ENCODE measurements at regions not wholly inside any gene's neighbourhood (a gene's known extent, or its start where the extent isn't known, plus 50 kb on each side); places are given as distances from the start of the nearest gene placed in this dataset.
A peak's percentile ranks its signal among the peaks of the same experiment; 100 is the strongest.
"Not testable (repeated sequence)": the region's sequence is repeated elsewhere in the genome, so short reads cannot be mapped to it uniquely, and the experiment has no call there.

- Histone ChIP-seq H3K4me1 (replicated peaks in 1 of 2) (peaks cover 0 to under 1% of the 10 kb centered on the region in 2 donors), H3K27ac (no peak overlapping the region), H3K4me3 (no peak overlapping the region)
- 66 to 100% (median 90%) methylated on average over 1 to 9 of the region's 9 CpGs for WGBS, 10 experiments
- in situ Hi-C loops (cut with MboI; ENCODE audit: low pct_unique_long_range_greater_than_20kb in 2 of 9, low sequenced_read_pairs in 9 of 9, unreplicated experiment in 9 of 9): no loop called here
- ATAC-seq (replicated peaks in 6 of 8): no peak
These were observed 548.3 kb downstream of the MN1 start for GRCh38 chr22:27253108-27253902.

DNA sequence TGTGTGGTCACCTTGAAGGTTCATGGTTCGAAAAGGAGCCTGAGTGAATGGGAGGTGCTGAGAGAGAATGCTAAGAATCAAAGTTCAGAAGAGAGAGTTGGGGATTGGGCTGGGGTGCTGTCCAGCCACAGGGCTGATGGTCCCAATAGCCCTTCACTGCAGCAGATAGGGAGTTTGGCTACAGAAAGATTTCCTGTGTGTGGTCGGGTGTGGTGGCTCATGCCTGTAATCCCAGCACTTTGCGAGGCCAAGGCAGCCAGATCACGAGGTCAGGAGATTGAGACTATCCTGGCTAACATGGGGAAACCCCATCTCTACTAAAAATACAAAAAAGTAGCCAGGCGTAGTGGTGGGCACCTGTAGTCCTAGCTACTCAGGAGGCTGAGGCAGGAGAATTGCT, 547.5 kb downstream of the MN1 start:
- 80 to 100% (median 100%) methylated on average over 1 to 4 of the region's 5 CpGs; no CpG with 5 or more reads in 2 of the 10 experiments for WGBS, 10 experiments
- H3K4me3 ChIP-seq; H3K4me1 ChIP-seq (replicated peaks in 1 of 2); in situ Hi-C loops (cut with MboI; ENCODE audit: low pct_unique_long_range_greater_than_20kb in 2 of 9, low sequenced_read_pairs in 9 of 9, unreplicated experiment in 9 of 9); ATAC-seq (replicated peaks in 6 of 8); H3K27ac ChIP-seq: not testable (repeated sequence)

GRCh38 chr22:27255580-27255979, 546.0 kb downstream of the MN1 start:
- in situ Hi-C loops (cut with MboI; ENCODE audit: low pct_unique_long_range_greater_than_20kb in 2 of 9, low sequenced_read_pairs in 9 of 9, unreplicated experiment in 9 of 9): no loop called here
- Histone ChIP-seq H3K4me1 (replicated peaks in 1 of 2) (peaks cover 16 to 22% of the 10 kb centered on the region in 2 donors), H3K27ac (no peak overlapping the region), H3K4me3 (no peak overlapping the region)
- ATAC-seq (replicated peaks in 6 of 8): no peak
- 21 to 100% (median 67%) methylated on average over 1 to 3 of the region's 3 CpGs; no CpG with 5 or more reads in 1 of the 10 experiments for WGBS, 10 experiments

GRCh38 chr22:27257987-27258386, 543.6 kb downstream of the MN1 start:
- in situ Hi-C loops (cut with MboI; ENCODE audit: low pct_unique_long_range_greater_than_20kb in 2 of 9, low sequenced_read_pairs in 9 of 9, unreplicated experiment in 9 of 9): no loop called here
- Histone ChIP-seq H3K27ac (no peak overlapping the region), H3K4me3 (no peak overlapping the region), H3K4me1 (replicated peaks in 1 of 2) (peaks cover 16 to 24% of the 10 kb centered on the region in 2 donors)
- ATAC-seq (replicated peaks in 6 of 8): no peak
- 79 to 100% (median 86%) methylated on average over 1 to 5 of the region's 5 CpGs; no CpG with 5 or more reads in 2 of the 10 experiments for WGBS, 10 experiments

- peak in 2 of 8 experiments; percentile 28 to 54 for ATAC-seq (replicated peaks in 6 of 8)
- WGBS, 10 experiments: 0 to 85% (median 64%) methylated on average over 1 to 8 of the region's 9 CpGs
- in situ Hi-C loops (cut with MboI; ENCODE audit: low pct_unique_long_range_greater_than_20kb in 2 of 9, low sequenced_read_pairs in 9 of 9, unreplicated experiment in 9 of 9): no loop called here
These were observed 542.9 kb downstream of the MN1 start for GRCh38 chr22:27258616-27259172.

GRCh38 chr22:27259433-27259832, 542.1 kb downstream of the MN1 start:
- Histone ChIP-seq H3K27ac (peak overlapping the region in 1 of 2 donors; percentile 40), H3K4me3 (no peak overlapping the region), H3K4me1 (replicated peaks in 1 of 2) (peaks cover 16 to 24% of the 10 kb centered on the region in 2 donors)
- 0 to 80% (median 32%) methylated on average over 1 to 7 of the region's 8 CpGs; no CpG with 5 or more reads in 2 of the 10 experiments for WGBS, 10 experiments
- in situ Hi-C loops (cut with MboI; ENCODE audit: low pct_unique_long_range_greater_than_20kb in 2 of 9, low sequenced_read_pairs in 9 of 9, unreplicated experiment in 9 of 9): no loop called here
- peak in 4 of 8 experiments; percentile 45 to 82 (median 61) for ATAC-seq (replicated peaks in 6 of 8)

More at GRCh38 chr22:27258616-27259172, 542.9 kb downstream of the MN1 start:
- Histone ChIP-seq H3K4me3 (no peak overlapping the region), H3K27ac (peak overlapping the region in 1 of 2 donors; percentile 40), H3K4me1 (replicated peaks in 1 of 2) (peaks cover 16 to 24% of the 10 kb centered on the region in 2 donors)

DNA sequence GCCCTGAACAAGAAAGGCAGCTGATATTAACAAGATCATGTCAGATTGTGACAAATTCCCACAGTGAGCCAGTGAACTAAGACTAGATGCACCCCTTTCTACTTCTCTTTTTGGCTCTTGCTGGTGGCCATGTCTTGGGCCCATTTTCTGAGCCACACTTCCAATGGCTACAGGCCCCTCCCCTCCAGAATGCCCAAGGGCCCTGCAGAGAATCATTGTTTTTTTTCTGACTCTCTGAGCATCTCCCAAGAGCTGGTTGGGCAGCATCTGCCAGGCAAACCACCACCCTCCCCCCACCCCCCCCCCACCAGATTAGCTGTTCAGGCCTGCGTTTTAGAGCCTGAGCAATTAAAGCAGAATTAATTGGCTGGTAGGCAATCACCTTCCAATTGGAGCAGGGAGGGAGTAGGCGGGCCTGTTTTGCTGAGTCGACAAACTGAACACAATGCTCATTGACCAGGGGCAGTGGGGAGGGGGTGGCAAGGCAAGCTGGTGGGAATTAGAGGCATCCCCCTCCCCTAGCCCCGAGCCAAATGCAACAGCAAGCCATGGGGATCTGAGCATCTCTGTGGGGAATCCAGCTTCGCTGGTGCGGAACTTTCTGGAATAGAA, 541.4 kb downstream of the MN1 start:
- H3K4me1 ChIP-seq (replicated peaks in 1 of 2): peaks cover 16 to 24% of the 10 kb centered on the region in 2 donors
- ATAC-seq (replicated peaks in 6 of 8): peak in 4 of 8 experiments; percentile 13 to 61 (median 58)
- in situ Hi-C loops (cut with MboI; ENCODE audit: low pct_unique_long_range_greater_than_20kb in 2 of 9, low sequenced_read_pairs in 9 of 9, unreplicated experiment in 9 of 9): no loop called here
- no peak overlapping the region for H3K4me3 ChIP-seq
- no peak overlapping the region for H3K27ac ChIP-seq
- WGBS, 10 experiments: 66 to 100% (median 100%) methylated on average over 1 to 3 of the region's 6 CpGs; no CpG with 5 or more reads in 5 of the 10 experiments

GRCh38 chr22:27262361-27262760, 539.2 kb downstream of the MN1 start:
- Histone ChIP-seq H3K27ac (no peak overlapping the region), H3K4me3 (no peak overlapping the region), H3K4me1 (replicated peaks in 1 of 2) (peaks cover 16 to 24% of the 10 kb centered on the region in 2 donors)
- no peak for ATAC-seq (replicated peaks in 6 of 8)
- in situ Hi-C loops (cut with MboI; ENCODE audit: low pct_unique_long_range_greater_than_20kb in 2 of 9, low sequenced_read_pairs in 9 of 9, unreplicated experiment in 9 of 9): no loop called here
- WGBS, 10 experiments: 50 to 82% (median 61%) methylated on average over 1 to 6 of the region's 10 CpGs; no CpG with 5 or more reads in 3 of the 10 experiments

GRCh38 chr22:27264184-27264583, 537.4 kb downstream of the MN1 start:
- H3K4me1 ChIP-seq (replicated peaks in 1 of 2): peaks cover 11 to 15% of the 10 kb centered on the region in 2 donors
- H3K27ac ChIP-seq: no peak overlapping the region
- no peak for ATAC-seq (replicated peaks in 6 of 8)
- H3K4me3 ChIP-seq: no peak overlapping the region
- in situ Hi-C loops (cut with MboI; ENCODE audit: low pct_unique_long_range_greater_than_20kb in 2 of 9, low sequenced_read_pairs in 9 of 9, unreplicated experiment in 9 of 9): no loop called here
- WGBS, 10 experiments: 18 to 94% (median 74%) methylated on average over 1 to 3 of the region's 6 CpGs; no CpG with 5 or more reads in 4 of the 10 experiments

- H3K4me3 ChIP-seq: no peak overlapping the region
- in situ Hi-C loops (cut with MboI; ENCODE audit: low pct_unique_long_range_greater_than_20kb in 2 of 9, low sequenced_read_pairs in 9 of 9, unreplicated experiment in 9 of 9): no loop called here
- peaks cover 0 to 7% of the 10 kb centered on the region in 2 donors for H3K4me1 ChIP-seq (replicated peaks in 1 of 2)
- ATAC-seq (replicated peaks in 6 of 8): no peak
- no peak overlapping the region for H3K27ac ChIP-seq
- 10 to 95% (median 91%) methylated on average over 3 to 6 of the region's 7 CpGs; no CpG with 5 or more reads in 3 of the 10 experiments for WGBS, 10 experiments
These were observed 534.4 kb downstream of the MN1 start for GRCh38 chr22:27267145-27267544.

- in situ Hi-C loops (cut with MboI; ENCODE audit: low pct_unique_long_range_greater_than_20kb in 2 of 9, low sequenced_read_pairs in 9 of 9, unreplicated experiment in 9 of 9): no loop called here
- 48 to 100% (median 88%) methylated on average over 1 to 4 of the region's 5 CpGs; no CpG with 5 or more reads in 3 of the 10 experiments for WGBS, 10 experiments
- H3K4me1 ChIP-seq (replicated peaks in 1 of 2): peaks cover 19 to 29% of the 10 kb centered on the region in 2 donors
- no peak overlapping the region for H3K27ac ChIP-seq
- no peak overlapping the region for H3K4me3 ChIP-seq
- peak in 2 of 8 experiments; percentile 22 to 40 for ATAC-seq (replicated peaks in 6 of 8)
These were observed 531.6 kb downstream of the MN1 start for GRCh38 chr22:27269751-27270543.

DNA sequence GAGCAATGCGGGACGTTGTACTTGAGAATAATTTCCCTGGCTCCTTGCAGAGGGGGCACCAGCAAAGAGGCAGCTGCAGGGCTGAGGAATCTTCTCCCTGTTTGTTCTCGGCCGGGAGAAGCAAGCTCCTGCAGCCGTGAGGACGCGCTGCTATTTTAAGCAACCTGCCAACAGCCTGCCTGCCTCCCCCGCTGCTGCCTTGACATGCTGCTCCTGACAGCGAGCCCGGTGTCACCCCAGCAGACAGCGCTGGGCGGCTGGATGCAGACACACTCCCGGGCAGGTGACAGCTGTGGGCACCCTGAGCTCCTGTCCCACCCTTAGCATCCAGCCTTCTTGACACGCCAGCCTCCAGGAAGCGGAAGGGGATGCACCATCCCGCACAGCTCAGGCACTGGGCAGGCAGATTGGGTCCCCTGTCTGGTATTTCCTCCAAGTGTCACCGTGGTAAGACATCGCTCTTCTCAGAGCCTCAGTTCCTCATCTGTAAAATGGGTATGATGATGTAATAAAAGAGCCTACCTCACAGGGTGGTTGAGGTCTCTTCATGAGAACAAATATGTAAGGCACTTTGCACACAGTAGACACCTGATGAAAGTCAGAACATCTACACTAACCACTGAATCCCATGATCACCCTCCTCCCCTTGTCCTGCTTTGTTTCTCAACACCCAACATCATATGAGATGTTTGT, 530.6 kb downstream of the MN1 start:
- WGBS, 10 experiments: 33 to 85% (median 53%) methylated on average over 1 to 15 of the region's 18 CpGs; no CpG with 5 or more reads in 1 of the 10 experiments
- no peak overlapping the region for H3K27ac ChIP-seq

More for the DNA sequence above, 530.6 kb downstream of the MN1 start:
- ATAC-seq (replicated peaks in 6 of 8): peak in 3 of 8 experiments; percentile 6 to 48 (median 45)
- in situ Hi-C loops (cut with MboI; ENCODE audit: low pct_unique_long_range_greater_than_20kb in 2 of 9, low sequenced_read_pairs in 9 of 9, unreplicated experiment in 9 of 9): no loop called here
- Histone ChIP-seq H3K4me3 (no peak overlapping the region), H3K4me1 (replicated peaks in 1 of 2) (peaks cover 19 to 30% of the 10 kb centered on the region in 2 donors)

Data from motor neuron (in vitro differentiated cells).